ENCODE measurements at regions not wholly inside any gene's neighbourhood (a gene's known extent, or its start where the extent isn't known, plus 50 kb on each side); places are given as distances from the start of the nearest gene placed in this dataset.

GRCh38 chr18:29436459-29436858 is 1259.5 kb upstream of the CDH2 start:
- no peak for FAIRE-seq

More at GRCh38 chr18:29436459-29436858, 1259.5 kb upstream of the CDH2 start:
- no peak overlapping the region for H3K4ac ChIP-seq (replicated peaks; ENCODE audit: insufficient read length, low read depth, low read length)
- no peak for DNase-seq (ENCODE audit: low read depth in 1 of 2, low spot score in 2 of 2)
- H3K27ac ChIP-seq (ENCODE audit: low read depth, low read length), result no peak overlapping the region
- H2BK20ac ChIP-seq (ENCODE audit: low read length), result no peak overlapping the region
- no peaks in the 10 kb centered on the region for H3K23me2 ChIP-seq (ENCODE audit: low read depth, low read length)
- no peak overlapping the region for H2BK120ac ChIP-seq (replicated peaks; ENCODE audit: low read depth, low read length)
- TF ChIP-seq FOSL1 (IDR thresholded peaks at IDR 0.05; ENCODE audit: insufficient read depth, low read depth, low read length) (no peak), CHD1 (IDR thresholded peaks at IDR 0.05; ENCODE audit: low read depth, low read length) (no peak), SP2 (IDR thresholded peaks at IDR 0.05; ENCODE audit: low read length) (no peak), RAD21 (IDR thresholded peaks at IDR 0.05 in 1 of 2, conservative IDR thresholded peaks at IDR 0.05 in 1 of 2; ENCODE audit: low read depth in 2 of 2, low read length in 2 of 2) (0 out of 4 replicates have a peak, but pooled peaks of 1 of the 2 experiments have one; percentile 19), YY1 (IDR thresholded peaks at IDR 0.05; ENCODE audit: low read depth, low read length) (no peak)
- TF ChIP-seq, protein P1, sequence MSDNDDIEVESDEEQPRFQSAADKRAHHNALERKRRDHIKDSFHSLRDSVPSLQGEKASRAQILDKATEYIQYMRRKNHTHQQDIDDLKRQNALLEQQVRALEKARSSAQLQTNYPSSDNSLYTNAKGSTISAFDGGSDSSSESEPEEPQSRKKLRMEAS (IDR thresholded peaks at IDR 0.05), result no peak
- TF ChIP-seq, protein P2, sequence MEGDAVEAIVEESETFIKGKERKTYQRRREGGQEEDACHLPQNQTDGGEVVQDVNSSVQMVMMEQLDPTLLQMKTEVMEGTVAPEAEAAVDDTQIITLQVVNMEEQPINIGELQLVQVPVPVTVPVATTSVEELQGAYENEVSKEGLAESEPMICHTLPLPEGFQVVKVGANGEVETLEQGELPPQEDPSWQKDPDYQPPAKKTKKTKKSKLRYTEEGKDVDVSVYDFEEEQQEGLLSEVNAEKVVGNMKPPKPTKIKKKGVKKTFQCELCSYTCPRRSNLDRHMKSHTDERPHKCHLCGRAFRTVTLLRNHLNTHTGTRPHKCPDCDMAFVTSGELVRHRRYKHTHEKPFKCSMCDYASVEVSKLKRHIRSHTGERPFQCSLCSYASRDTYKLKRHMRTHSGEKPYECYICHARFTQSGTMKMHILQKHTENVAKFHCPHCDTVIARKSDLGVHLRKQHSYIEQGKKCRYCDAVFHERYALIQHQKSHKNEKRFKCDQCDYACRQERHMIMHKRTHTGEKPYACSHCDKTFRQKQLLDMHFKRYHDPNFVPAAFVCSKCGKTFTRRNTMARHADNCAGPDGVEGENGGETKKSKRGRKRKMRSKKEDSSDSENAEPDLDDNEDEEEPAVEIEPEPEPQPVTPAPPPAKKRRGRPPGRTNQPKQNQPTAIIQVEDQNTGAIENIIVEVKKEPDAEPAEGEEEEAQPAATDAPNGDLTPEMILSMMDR (IDR thresholded peaks at IDR 0.05; ENCODE audit: control extremely low read depth in 1 of 3, insufficient read depth in 1 of 3, low read depth in 1 of 3, low read length in 3 of 3), result peak in 1 of 3 experiments; percentile 27; a peak in 2 of 4 replicates
- CTCF ChIA-PET (ENCODE audit: partially characterized antibody), result interaction anchor here (0.6 to 1.4 kb wide), 7 partner anchors 13 to 497 kb away, joined by 3 read pairs; no protein-coding TSS in a partner anchor
- no peaks in the 10 kb centered on the region; a peak in 1 of 7 replicates for H3K27me3 ChIP-seq (replicated peaks in 1 of 4; ENCODE audit: control insufficient read depth in 3 of 4, extremely low read depth in 1 of 4, insufficient read depth in 3 of 4, low read length in 3 of 4)
- H3K4me2 ChIP-seq (ENCODE audit: insufficient read depth in 1 of 2, low read depth in 2 of 2, low read length in 2 of 2), result no peak overlapping the region
- no peak overlapping the region for H2AFZ ChIP-seq (ENCODE audit: low read length)
- no peak overlapping the region for H3K56ac ChIP-seq (replicated peaks; ENCODE audit: insufficient read length, low read depth, low read length)
- H2BK12ac ChIP-seq (ENCODE audit: low read depth, low read length), result no peak overlapping the region
- H4K20me1 ChIP-seq (replicated peaks in 1 of 2; ENCODE audit: control insufficient read depth in 1 of 2, insufficient read depth in 2 of 2, low read length in 2 of 2), result no peaks in the 10 kb centered on the region
- no peak overlapping the region for H2BK5ac ChIP-seq (ENCODE audit: low read depth, low read length)
- no peaks in the 10 kb centered on the region for H3K79me2 ChIP-seq (ENCODE audit: control insufficient read depth in 1 of 2, insufficient read depth in 2 of 2, low read length in 2 of 2)
- peaks cover 0 to 2% of the 10 kb centered on the region in 2 experiments; a peak in 2 of 4 replicates for H3K9me3 ChIP-seq (ENCODE audit: insufficient read depth in 2 of 2, low read depth in 1 of 2, low read length in 1 of 2)
- H3K14ac ChIP-seq (ENCODE audit: insufficient read length), result no peak overlapping the region
- H4K5ac ChIP-seq (ENCODE audit: insufficient read length, low read depth, low read length), result no peak overlapping the region
- POLR2A ChIA-PET (ENCODE audit: partially characterized antibody), result no interaction called here
- H3K4me3 ChIP-seq (ENCODE audit: extremely low read depth in 1 of 4, insufficient read depth in 2 of 4, low read depth in 3 of 4, low read length in 4 of 4), result no peak overlapping the region
- no peak overlapping the region for H3K18ac ChIP-seq (ENCODE audit: extremely low read depth, low read length)
- H3K36me3 ChIP-seq (ENCODE audit: control insufficient read depth in 2 of 4, insufficient read depth in 4 of 4, low read length in 3 of 4), result no peaks in the 10 kb centered on the region; a peak in 1 of 8 replicates
- H3K4me1 ChIP-seq (replicated peaks in 1 of 4; ENCODE audit: control insufficient read depth in 3 of 4, insufficient read depth in 4 of 4, low read length in 3 of 4), result no peaks in the 10 kb centered on the region
- no peak overlapping the region for H2AK5ac ChIP-seq (ENCODE audit: low read depth, low read length)
- no peak overlapping the region for H2BK15ac ChIP-seq (ENCODE audit: low read length)
- WGBS, 2 experiments (ENCODE audit: extremely low coverage in 1 of 2, insufficient coverage in 1 of 2, insufficient read length in 1 of 2, insufficient replicate concordance in 2 of 2, low coverage in 1 of 2, low lambda C conversion rate in 2 of 2, missing lambda C conversion rate in 1 of 2), result 80% methylated on average over 2 of the region's 2 CpGs; no CpG with 5 or more reads in 1 of the 2 experiments
- H3K9ac ChIP-seq (replicated peaks in 1 of 4; ENCODE audit: extremely low read depth in 1 of 4, low read depth in 3 of 4, low read length in 3 of 4), result no peak overlapping the region
- H3K79me1 ChIP-seq (ENCODE audit: low read depth, low read length), result no peaks in the 10 kb centered on the region
- H4K91ac ChIP-seq (replicated peaks; ENCODE audit: insufficient read length, low read length), result no peak overlapping the region
- no peak overlapping the region for H3K23ac ChIP-seq (ENCODE audit: insufficient read length)
- no peak overlapping the region for H4K8ac ChIP-seq (ENCODE audit: extremely low read depth, insufficient read depth, low read length)
